HepG2 (cell line): ENCODE measurements at regions not wholly inside any gene's neighbourhood (a gene's known extent, or its start where the extent isn't known, plus 50 kb on each side); places are given as distances from the start of the nearest gene placed in this dataset.
"Not testable (repeated sequence)": the region's sequence is repeated elsewhere in the genome, so short reads cannot be mapped to it uniquely, and the experiment has no call there.

Experiments used
- ATAC-seq: fragments of 200-7000 bp; cut with Tn5 transposase; 3 replicates; pipeline ENCODE4 v1.9.1; 2020; ENCODE audit warnings: mild to moderate bottlenecking, moderate library complexity
- BruUV-seq: library from RNA; stranded (reverse); fragments of 400-500 nt; replicated peaks from 2 replicates; lab custom pipeline; 2021; lab: Mats Ljungman, UMichigan
- CTCF ChIA-PET: fragments of 300-600 bp; formaldehyde crosslinking; extraction: SDS; loops from one replicate; lab custom pipeline; 2021; ENCODE audit warnings: low total read pairs, inconsistent platforms, low intra/inter-chr PET ratio; lab: Yijun Ruan, JAX
- POLR2A ChIA-PET: fragments of 350-600 bp; sonication (Branson Sonifier 250); formaldehyde crosslinking; loops from one replicate; lab custom pipeline; 2020; ENCODE audit warnings: antibody characterized with exemption, inconsistent platforms; lab: Yijun Ruan, JAX
- DNase-seq: peaks from one replicate; pipeline ENCODE4 v3.0.0-alpha.2; 2015; ENCODE audit warnings: low spot score
- FAIRE-seq: peaks from 3 replicates; lab custom pipeline; 2011; peaks lifted over from hg19 to GRCh38; lab: Jason Lieb, UNC
- H2AFZ ChIP-seq: one replicate; pipeline ENCODE4 v1.6.1; 2011; ENCODE audit warnings: low read length, inconsistent platforms
- H3K27ac ChIP-seq: fragments of 300-600 bp; 3 replicates; pipeline ENCODE4 v1.8.0; 2011; ENCODE audit warnings: mixed run types, mild to moderate bottlenecking, mixed read lengths, low read length, inconsistent platforms; ENCODE audit not compliant: insufficient read depth; ENCODE audit errors: extremely low read length
- H3K27me3 ChIP-seq, 2 experiments: fragments of 200-600 bp in 1 of 2; 2 replicates in 1 of 2; 3 replicates in 1 of 2; pipeline versions ENCODE4 v1.6.0 to v1.8.0; 2011; ENCODE audit warnings: low read length in 2 of 2, mild to moderate bottlenecking in 2 of 2, moderate library complexity in 2 of 2, inconsistent platforms in 1 of 2; ENCODE audit not compliant: insufficient read depth in 2 of 2, control insufficient read depth in 1 of 2
- H3K36me3 ChIP-seq, 2 experiments: fragments of 200-600 bp in 1 of 2; replicated peaks in 1 of 2; 2 replicates in 1 of 2; 3 replicates in 1 of 2; pipeline versions ENCODE4 v1.5.1 to v1.8.0; 2011; ENCODE audit warnings: low read length in 2 of 2, inconsistent platforms in 1 of 2; ENCODE audit not compliant: insufficient read depth in 2 of 2, control insufficient read depth in 1 of 2
- H3K4me1 ChIP-seq: 2 replicates; pipeline ENCODE4 v1.5.1; 2012; ENCODE audit warnings: low read length, inconsistent platforms; ENCODE audit not compliant: insufficient read depth
- H3K4me2 ChIP-seq: 2 replicates; pipeline ENCODE4 v1.6.0; 2011; ENCODE audit warnings: low read depth, low read length, inconsistent platforms
- H3K4me3 ChIP-seq, 3 experiments: fragments of 200-600 bp in 1 of 3; sonication (generic), shearing (Covaris generic) in 1 of 3; replicated peaks in 1 of 3; 2 replicates each; pipeline ENCODE4 v1.5.1; 2011 to 2016; ENCODE audit warnings: low read length in 3 of 3, inconsistent platforms in 2 of 3, low read depth in 2 of 3, mild to moderate bottlenecking in 2 of 3, control low read depth in 1 of 3, mixed read lengths in 1 of 3; ENCODE audit not compliant: insufficient read depth in 1 of 3
- H3K79me2 ChIP-seq: one replicate; pipeline ENCODE4 v1.6.1; 2011; ENCODE audit warnings: low read length, inconsistent platforms; ENCODE audit not compliant: insufficient read depth
- H3K9ac ChIP-seq: 2 replicates; pipeline ENCODE4 v1.6.0; 2011; ENCODE audit warnings: mild to moderate bottlenecking, low read depth, low read length, inconsistent platforms; ENCODE audit not compliant: insufficient read depth
- H3K9me3 ChIP-seq: 2 replicates; pipeline ENCODE4 v1.5.1; 2012; ENCODE audit warnings: mild to moderate bottlenecking, low read length
- H4K20me1 ChIP-seq: 2 replicates; pipeline ENCODE4 v1.6.0; 2011; ENCODE audit warnings: inconsistent platforms, mild to moderate bottlenecking, low read length, moderate library complexity; ENCODE audit not compliant: insufficient read depth
- ZNF552 ChIP-seq: sonication (generic); formaldehyde crosslinking; IDR thresholded peaks from 2 replicates; pipeline ENCODE4 v1.9.0; 2022; ENCODE audit warnings: missing genetic modification reagents, mild to moderate bottlenecking, borderline replicate concordance
- ZSCAN29 ChIP-seq: sonication (generic); formaldehyde crosslinking; conservative IDR thresholded peaks from 2 replicates; pipeline ENCODE4 v1.4.0; 2020; ENCODE audit warnings: mild to moderate bottlenecking, missing genetic modification reagents
- whole genome bisulfite sequencing: methylation state at CpG from one replicate; pipeline ENCODE4 v1.1.6; 2017; ENCODE audit warnings: low lambda C conversion rate; 5-methylcytosine and 5-hydroxymethylcytosine counted together
- in situ Hi-C: cut with HindIII; loops from 2 replicates; pipeline ENCODE4 v1.10.0; 2017; ENCODE audit warnings: low pct_unique_long_range_greater_than_20kb; ENCODE audit not compliant: extremely low pct_ligation_motif_present
- intact Hi-C: fragments of 100-400 bp; cut with micrococcal nuclease; formaldehyde crosslinking; loops from one replicate; pipeline ENCODE4 v1.10.0; 2022; ENCODE audit not compliant: unreplicated experiment

DNA sequence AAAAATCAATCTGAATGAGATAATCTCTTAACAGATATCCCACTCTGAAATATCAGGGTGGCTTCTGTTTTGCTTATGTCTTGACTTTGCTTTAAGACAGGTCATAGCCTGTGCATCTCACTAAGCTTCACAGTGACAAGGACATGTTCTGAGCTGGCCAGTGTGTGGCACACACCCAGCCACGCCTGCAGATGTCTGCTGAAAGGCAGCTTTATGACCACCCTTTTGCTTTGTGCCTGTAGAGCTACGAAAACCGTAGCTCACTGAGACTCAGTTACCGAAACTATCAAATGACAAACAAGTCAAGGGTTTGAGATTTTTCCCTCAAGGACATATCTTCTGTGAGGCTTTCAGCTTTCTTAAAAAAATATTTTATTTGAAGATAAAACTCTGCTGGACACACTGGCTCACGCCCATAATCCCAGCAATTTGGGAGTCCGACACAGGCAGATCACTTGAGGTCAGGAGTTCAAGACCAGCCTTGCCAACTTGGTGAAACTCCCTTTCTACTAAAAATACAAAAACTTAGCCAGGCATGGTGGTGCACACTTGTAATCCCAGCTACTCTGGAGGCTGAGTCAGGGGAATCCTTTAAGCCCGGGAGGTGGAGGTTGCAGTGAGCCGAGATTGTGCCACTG, 233.2 kb downstream of the SPATA31A1 start:
- TF ChIP-seq ZSCAN29 (CRISPR knock-in tag) (no peak), ZNF552 (CRISPR knock-in tag) (no peak)
- 24% methylated on average over 8 of the region's 8 CpGs for WGBS
- no peak for DNase-seq
- H3K9me3 ChIP-seq = no peaks in the 10 kb centered on the region
- no peak overlapping the region for H3K9ac ChIP-seq
- H4K20me1 ChIP-seq = no peaks in the 10 kb centered on the region
- ATAC-seq = peak; percentile 51
- in situ Hi-C loops (no loop called here), intact Hi-C loops (no loop called here)
- no peaks in the 10 kb centered on the region for H3K79me2 ChIP-seq
- BruUV-seq = no TSS peak
- CTCF ChIA-PET = no interaction called here
- no peak overlapping the region for H3K4me3 ChIP-seq
- no peak overlapping the region for H3K27ac ChIP-seq
- H3K27me3 ChIP-seq = no peaks in the 10 kb centered on the region
- H2AFZ ChIP-seq = no peak overlapping the region
- no peak overlapping the region for H3K4me2 ChIP-seq
- POLR2A ChIA-PET = no interaction called here
- no peaks in the 10 kb centered on the region for H3K4me1 ChIP-seq
- no peak for FAIRE-seq
- no peaks in the 10 kb centered on the region for H3K36me3 ChIP-seq

GRCh38 chr9:39604089-39604488, 248.6 kb downstream of the SPATA31A1 start:
- H3K27me3 ChIP-seq, H3K79me2 ChIP-seq, POLR2A ChIA-PET, FAIRE-seq, H3K9ac ChIP-seq, CTCF ChIA-PET, ATAC-seq, H3K4me3 ChIP-seq, H3K4me2 ChIP-seq, DNase-seq, H3K36me3 ChIP-seq, H4K20me1 ChIP-seq, in situ Hi-C loops, H2AFZ ChIP-seq, intact Hi-C loops, BruUV-seq, H3K4me1 ChIP-seq, H3K9me3 ChIP-seq, H3K27ac ChIP-seq: not testable (repeated sequence)
- 36% methylated on average over 6 of the region's 24 CpGs for WGBS

DNA sequence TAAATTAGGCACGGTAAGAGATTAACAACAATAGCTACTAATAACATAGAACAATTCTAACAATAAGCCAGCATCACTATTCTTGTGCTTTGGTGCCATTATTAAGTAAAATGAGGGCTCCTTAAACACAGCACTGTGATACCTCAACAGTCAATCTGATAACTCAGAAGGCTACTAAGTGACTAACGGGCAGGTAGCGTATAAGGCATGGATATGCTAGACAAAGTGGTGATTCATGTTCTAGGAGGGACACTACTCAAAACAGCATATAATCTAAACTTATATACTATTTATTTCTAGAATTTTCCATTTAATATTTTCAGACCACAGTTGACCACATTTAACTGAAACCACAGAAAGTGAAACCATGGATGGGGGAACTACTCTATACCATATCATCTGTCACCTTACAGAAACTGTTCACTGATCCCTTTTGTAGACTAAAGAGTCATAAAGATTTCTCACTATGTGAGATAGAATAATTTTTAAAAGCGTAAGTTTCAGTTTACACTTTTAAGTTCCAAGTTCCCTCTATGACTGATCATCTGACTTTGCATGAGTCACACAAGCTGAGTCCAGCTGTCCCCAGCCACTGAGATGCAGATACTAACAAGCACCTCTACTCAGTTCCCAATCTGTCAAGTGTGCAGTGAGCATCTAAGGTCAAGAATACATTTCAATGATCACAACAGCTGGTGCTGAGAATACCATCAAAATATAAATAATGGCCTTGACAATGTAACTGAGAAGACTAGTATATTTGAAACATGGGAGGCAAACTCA, 256.2 kb downstream of the SPATA31A1 start:
- intact Hi-C loops, H3K27ac ChIP-seq, POLR2A ChIA-PET, in situ Hi-C loops, H3K27me3 ChIP-seq, ATAC-seq, H3K4me3 ChIP-seq, H3K79me2 ChIP-seq, H3K4me1 ChIP-seq, H3K4me2 ChIP-seq, DNase-seq, H2AFZ ChIP-seq, H4K20me1 ChIP-seq, H3K36me3 ChIP-seq, H3K9ac ChIP-seq, H3K9me3 ChIP-seq, FAIRE-seq, CTCF ChIA-PET, BruUV-seq: not testable (repeated sequence)
- WGBS = no CpG with 5 or more reads among the region's 4 CpGs

DNA sequence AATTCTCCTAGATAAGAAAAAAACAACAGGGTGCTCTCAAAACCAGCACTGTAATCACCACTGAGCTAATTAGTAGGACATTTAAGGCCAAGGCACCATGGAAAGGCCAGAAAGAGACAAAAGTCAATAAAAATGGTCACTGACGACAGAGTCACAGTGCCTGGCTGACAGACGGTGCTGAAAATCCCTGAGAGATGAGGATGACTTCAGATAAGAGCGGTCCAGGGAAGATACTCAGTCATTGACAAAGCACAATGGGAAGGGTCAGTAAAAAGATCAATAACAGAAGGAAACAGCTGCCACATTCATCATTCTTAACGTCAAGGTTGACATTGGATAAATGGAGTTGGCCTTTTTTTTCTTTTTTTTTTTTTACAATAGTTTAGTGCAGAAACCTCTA, 261.0 kb downstream of the SPATA31A1 start:
- H3K4me2 ChIP-seq, H3K27ac ChIP-seq, intact Hi-C loops, BruUV-seq, H3K36me3 ChIP-seq, FAIRE-seq, H3K4me3 ChIP-seq, H2AFZ ChIP-seq, in situ Hi-C loops, H4K20me1 ChIP-seq, ATAC-seq, H3K27me3 ChIP-seq, DNase-seq, CTCF ChIA-PET, H3K9ac ChIP-seq, H3K9me3 ChIP-seq, H3K4me1 ChIP-seq, POLR2A ChIA-PET, H3K79me2 ChIP-seq: not testable (repeated sequence)
- no CpG with 5 or more reads among the region's 4 CpGs for WGBS
